Loucy (cell line): ENCODE measurements at regions not wholly inside any gene's neighbourhood (a gene's known extent, or its start where the extent isn't known, plus 50 kb on each side); places are given as distances from the start of the nearest gene placed in this dataset.

ENCODE experiments used
- H2AFZ ChIP-seq: fragments of 200-600 bp; sonication (generic); 2 replicates; pipeline ENCODE4 v1.6.0; 2016; ENCODE audit warnings: antibody characterized with exemption, mild to moderate bottlenecking, low read length, moderate library complexity
- H3F3A ChIP-seq: fragments of 200-600 bp; 2 replicates; pipeline ENCODE4 v1.6.0; 2016; ENCODE audit warnings: antibody characterized with exemption, low read depth, mild to moderate bottlenecking
- H3K27me3 ChIP-seq: fragments of 200-600 bp; sonication (generic); 2 replicates; pipeline ENCODE4 v1.6.1; 2014; ENCODE audit warnings: low read length, mild to moderate bottlenecking; ENCODE audit not compliant: insufficient read depth, poor library complexity, severe bottlenecking
- H3K36me3 ChIP-seq: fragments of 200-600 bp; sonication (generic); 2 replicates; pipeline ENCODE4 v1.6.1; 2016; ENCODE audit warnings: low read length; ENCODE audit not compliant: insufficient read depth
- H3K4me1 ChIP-seq: fragments of 200-600 bp; sonication (generic); 2 replicates; pipeline ENCODE4 v1.5.1; 2014; ENCODE audit warnings: low read length, mild to moderate bottlenecking; ENCODE audit not compliant: insufficient read depth, poor library complexity, severe bottlenecking
- H3K4me2 ChIP-seq: fragments of 200-600 bp; sonication (generic); 2 replicates; pipeline ENCODE4 v1.6.0; 2014; ENCODE audit warnings: antibody characterized with exemption, low read length, low read depth, mild to moderate bottlenecking; ENCODE audit not compliant: poor library complexity, severe bottlenecking
- H3K4me3 ChIP-seq: fragments of 200-600 bp; sonication (generic); 2 replicates; pipeline ENCODE4 v1.5.1; 2014; ENCODE audit warnings: low read length, mild to moderate bottlenecking, mixed read lengths; ENCODE audit not compliant: poor library complexity, severe bottlenecking
- H3K79me2 ChIP-seq: fragments of 200-600 bp; sonication (generic); 2 replicates; pipeline ENCODE4 v1.6.1; 2014; ENCODE audit warnings: low read length; ENCODE audit not compliant: insufficient read depth
- H3K9ac ChIP-seq: fragments of 200-600 bp; sonication (generic); 2 replicates; pipeline ENCODE4 v1.6.0; 2014; ENCODE audit warnings: mild to moderate bottlenecking, low read depth, low read length, moderate library complexity; ENCODE audit not compliant: poor library complexity, severe bottlenecking
- H3K9me2 ChIP-seq: fragments of 200-600 bp; sonication (generic); replicated peaks from 2 replicates; pipeline ENCODE4 v1.6.1; 2016; ENCODE audit warnings: low read depth, low read length, mixed read lengths
- H3K9me3 ChIP-seq: fragments of 200-600 bp; sonication (generic); 2 replicates; pipeline ENCODE4 v1.6.1; 2014; ENCODE audit warnings: mild to moderate bottlenecking, antibody characterized with exemption, low read length, low read depth; ENCODE audit not compliant: insufficient read depth
- H4K20me1 ChIP-seq: fragments of 200-600 bp; sonication (generic); 2 replicates; pipeline ENCODE4 v1.6.0; 2014; ENCODE audit warnings: antibody characterized with exemption, low read length, mild to moderate bottlenecking; ENCODE audit not compliant: insufficient read depth, poor library complexity, severe bottlenecking
- CTCF ChIP-seq: fragments of 200-600 bp; sonication (generic); conservative IDR thresholded peaks from 2 replicates; pipeline ENCODE4 v1.5.1; 2014; ENCODE audit warnings: mild to moderate bottlenecking, antibody characterized with exemption, low read length
- EZH2phosphoT487 ChIP-seq: fragments of 200-600 bp; IDR thresholded peaks from 2 replicates; pipeline ENCODE4 v1.6.1; 2018; ENCODE audit warnings: antibody characterized with exemption, mild to moderate bottlenecking, moderate library complexity, borderline replicate concordance

DNA sequence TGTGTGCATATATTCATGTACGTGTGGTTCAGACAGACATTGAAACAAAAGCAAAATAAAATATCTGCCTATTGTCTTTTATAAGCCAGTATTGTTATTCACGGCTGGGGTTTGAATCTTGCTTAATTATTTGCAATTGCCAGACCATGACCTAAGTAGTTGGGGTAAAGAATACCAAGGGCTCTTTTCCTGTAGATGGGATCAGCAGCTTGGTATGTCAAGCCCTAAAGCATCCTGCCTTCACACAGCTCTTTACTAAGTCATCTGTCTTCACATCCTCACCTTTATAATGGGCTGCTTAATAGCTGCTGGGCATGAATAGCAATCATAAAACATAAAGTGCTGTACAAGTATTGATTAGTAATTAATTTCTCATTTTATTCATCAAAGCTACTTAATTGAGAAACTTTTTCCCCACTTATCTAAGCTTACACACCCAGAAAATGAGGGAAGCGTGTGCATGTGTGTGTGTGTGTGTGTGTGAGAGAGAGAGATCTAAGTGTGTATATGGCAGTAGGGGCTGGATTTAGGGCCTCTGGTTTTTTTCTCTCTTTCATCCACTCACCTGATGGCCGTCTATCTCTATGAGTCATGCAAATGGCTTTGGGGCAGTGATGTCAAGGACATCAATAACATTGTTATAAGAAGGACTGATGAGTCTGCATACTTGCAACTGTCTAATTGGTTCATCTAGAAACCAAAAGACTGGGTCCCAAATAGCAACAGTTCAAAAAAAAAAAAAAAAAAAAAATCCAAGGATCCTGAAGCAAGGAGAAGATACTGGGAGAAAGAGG is 244.1 kb upstream of the TNP1 start:
- Histone ChIP-seq H3K36me3 (no peaks in the 10 kb centered on the region), H3K4me2 (no peak overlapping the region), H2AFZ (no peak overlapping the region), H4K20me1 (no peaks in the 10 kb centered on the region), H3F3A (no peaks in the 10 kb centered on the region), H3K79me2 (no peaks in the 10 kb centered on the region), H3K27me3 (no peaks in the 10 kb centered on the region), H3K9me3 (no peaks in the 10 kb centered on the region), H3K4me1 (no peaks in the 10 kb centered on the region), H3K9ac (no peak overlapping the region), H3K4me3 (no peak overlapping the region), H3K9me2 (no peaks in the 10 kb centered on the region)
- TF ChIP-seq EZH2phosphoT487: no peak
- no peak for TF ChIP-seq CTCF

DNA sequence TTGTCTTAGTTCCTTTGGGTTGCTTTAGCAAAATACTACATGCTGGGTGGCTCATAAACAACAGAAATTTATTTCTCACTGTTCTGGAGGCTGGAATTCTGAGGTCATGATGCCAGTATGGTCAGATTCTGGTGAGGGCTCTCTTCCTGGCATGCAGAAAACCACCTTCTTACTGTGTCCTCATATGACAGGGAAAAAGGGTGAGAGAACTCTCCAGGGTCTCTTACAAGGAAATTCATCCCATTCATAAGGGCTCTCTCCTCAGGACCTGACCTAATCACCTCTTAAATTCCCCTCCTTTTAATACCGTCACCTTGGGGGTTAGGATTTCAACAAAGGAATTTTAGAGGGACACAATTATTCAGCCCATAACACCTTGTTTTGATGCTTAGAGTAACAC is 243.1 kb upstream of the TNP1 start:
- Histone ChIP-seq H2AFZ (no peak overlapping the region), H3F3A (no peaks in the 10 kb centered on the region), H3K4me2 (no peak overlapping the region), H3K4me3 (no peak overlapping the region), H4K20me1 (no peaks in the 10 kb centered on the region), H3K9me3 (no peaks in the 10 kb centered on the region), H3K36me3 (no peaks in the 10 kb centered on the region), H3K9ac (no peak overlapping the region), H3K79me2 (no peaks in the 10 kb centered on the region), H3K4me1 (no peaks in the 10 kb centered on the region), H3K9me2 (no peaks in the 10 kb centered on the region), H3K27me3 (no peaks in the 10 kb centered on the region)
- TF ChIP-seq EZH2phosphoT487 (no peak), CTCF (no peak)

DNA sequence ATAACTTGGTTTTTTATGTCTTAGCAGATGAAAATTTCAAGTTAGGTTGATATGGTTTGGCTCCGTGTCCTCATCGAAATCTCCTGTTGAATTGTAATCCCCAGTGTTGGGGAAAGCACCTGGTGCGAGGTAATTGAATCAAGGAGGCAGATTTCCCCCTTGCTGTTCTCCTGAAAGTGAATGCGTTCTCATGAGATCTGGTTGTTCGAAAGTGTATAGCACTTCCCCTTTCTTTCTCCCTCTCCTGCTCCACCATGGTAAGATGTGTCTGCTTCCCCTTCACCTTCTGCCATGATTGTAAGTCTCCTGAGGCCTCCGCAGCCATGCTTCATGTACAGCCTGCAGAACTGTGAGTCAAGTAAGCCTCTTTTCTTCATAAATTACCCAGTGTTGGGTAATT is 242.1 kb upstream of the TNP1 start:
- Histone ChIP-seq H3K36me3 (no peaks in the 10 kb centered on the region), H3K27me3 (no peaks in the 10 kb centered on the region), H4K20me1 (no peaks in the 10 kb centered on the region), H2AFZ (no peak overlapping the region), H3K9me2 (no peaks in the 10 kb centered on the region), H3K79me2 (no peaks in the 10 kb centered on the region), H3K9ac (no peak overlapping the region), H3K9me3 (no peaks in the 10 kb centered on the region), H3K4me2 (no peak overlapping the region), H3K4me1 (no peaks in the 10 kb centered on the region), H3F3A (no peaks in the 10 kb centered on the region), H3K4me3 (no peak overlapping the region)
- no peak for TF ChIP-seq EZH2phosphoT487
- TF ChIP-seq CTCF: no peak
